Body of pancreas (tissue), 4 donors: ENCODE measurements at regions not wholly inside any gene's neighbourhood (a gene's known extent, or its start where the extent isn't known, plus 50 kb on each side); places are given as distances from the start of the nearest gene placed in this dataset.

Source experiments
- POLR2A ChIP-seq, 3 donors: fragments of 450-650 bp; IDR thresholded peaks; one replicate each; pipeline ENCODE4 v1.6.1; 2016; ENCODE audit warnings: antibody characterized with exemption in 3 of 3, mild to moderate bottlenecking in 2 of 3
- TF ChIP-seq, protein P1 (sequence below), 7 experiments: fragments of 450-650 bp in 4 of 7; fragments of 200-600 bp in 3 of 7; sonication (generic) in 3 of 7; IDR thresholded peaks; one replicate each; pipeline ENCODE4 v1.5.1; 2016 to 2019; ENCODE audit warnings: antibody characterized with exemption in 7 of 7

DNA sequence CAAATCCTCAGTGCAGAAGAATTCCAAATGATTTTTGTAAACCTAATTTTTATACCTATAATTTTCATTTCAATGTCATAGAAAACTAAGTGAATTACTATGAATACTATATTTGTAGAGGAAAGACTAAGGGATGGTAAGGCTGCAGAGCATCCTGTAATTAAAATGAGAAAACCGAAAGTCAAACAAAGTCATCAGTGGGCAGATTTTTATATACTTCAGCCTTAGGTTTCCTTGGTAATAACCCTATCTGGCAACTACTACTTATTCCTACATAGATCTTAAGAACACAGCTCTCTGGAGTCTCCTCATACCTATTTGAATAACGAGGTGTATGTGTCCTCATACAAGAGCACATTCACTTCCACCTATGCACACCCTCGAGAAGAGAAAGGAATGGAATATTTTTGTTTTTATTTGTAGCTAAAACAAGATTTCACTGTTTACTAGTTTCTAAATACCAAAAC lies 117.9 kb upstream of the SGK1 start:
- TF ChIP-seq, protein P1, sequence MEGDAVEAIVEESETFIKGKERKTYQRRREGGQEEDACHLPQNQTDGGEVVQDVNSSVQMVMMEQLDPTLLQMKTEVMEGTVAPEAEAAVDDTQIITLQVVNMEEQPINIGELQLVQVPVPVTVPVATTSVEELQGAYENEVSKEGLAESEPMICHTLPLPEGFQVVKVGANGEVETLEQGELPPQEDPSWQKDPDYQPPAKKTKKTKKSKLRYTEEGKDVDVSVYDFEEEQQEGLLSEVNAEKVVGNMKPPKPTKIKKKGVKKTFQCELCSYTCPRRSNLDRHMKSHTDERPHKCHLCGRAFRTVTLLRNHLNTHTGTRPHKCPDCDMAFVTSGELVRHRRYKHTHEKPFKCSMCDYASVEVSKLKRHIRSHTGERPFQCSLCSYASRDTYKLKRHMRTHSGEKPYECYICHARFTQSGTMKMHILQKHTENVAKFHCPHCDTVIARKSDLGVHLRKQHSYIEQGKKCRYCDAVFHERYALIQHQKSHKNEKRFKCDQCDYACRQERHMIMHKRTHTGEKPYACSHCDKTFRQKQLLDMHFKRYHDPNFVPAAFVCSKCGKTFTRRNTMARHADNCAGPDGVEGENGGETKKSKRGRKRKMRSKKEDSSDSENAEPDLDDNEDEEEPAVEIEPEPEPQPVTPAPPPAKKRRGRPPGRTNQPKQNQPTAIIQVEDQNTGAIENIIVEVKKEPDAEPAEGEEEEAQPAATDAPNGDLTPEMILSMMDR (IDR thresholded peaks at IDR 0.05): no peak
- TF ChIP-seq POLR2A (IDR thresholded peaks at IDR 0.05): no peak
